ENCODE measurements at regions not wholly inside any gene's neighbourhood (a gene's known extent, or its start where the extent isn't known, plus 50 kb on each side); places are given as distances from the start of the nearest gene placed in this dataset.

DNA sequence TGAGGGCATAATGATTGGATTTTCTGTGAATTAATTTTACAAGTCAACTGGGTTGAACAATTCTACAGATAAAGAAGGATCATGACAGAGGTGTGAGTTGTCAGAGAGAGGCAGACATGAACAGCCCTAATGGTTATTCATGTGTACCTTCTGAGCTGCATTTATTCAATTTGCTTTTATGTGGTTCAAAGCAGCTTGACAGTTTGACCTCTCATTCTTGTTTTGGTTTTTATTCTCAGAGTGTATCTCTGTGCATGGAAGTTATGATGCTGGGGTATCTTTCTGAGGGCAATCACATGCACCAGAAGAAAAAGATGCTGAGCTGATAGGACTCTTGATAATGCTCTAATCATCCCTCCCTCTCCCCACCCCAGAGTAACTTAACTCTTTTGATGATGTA is 169.3 kb upstream of the NPY2R start:
- H2AFZ ChIP-seq (ENCODE audit: low read depth, low read length) = no peak overlapping the region
- H3K9me3 ChIP-seq (replicated peaks; ENCODE audit: control insufficient read depth, insufficient read depth, low read length) = no peaks in the 10 kb centered on the region
- no peak overlapping the region for H3K9ac ChIP-seq (replicated peaks; ENCODE audit: extremely low read depth, insufficient read depth, low read length)
- no peaks in the 10 kb centered on the region for H3K4me1 ChIP-seq (ENCODE audit: control insufficient read depth, extremely low read depth, insufficient read depth, low read length)
- CTCF ChIA-PET = interaction anchor here (1.3 to 1.6 kb wide), 3 partner anchors 9 to 43 kb away, joined by 3 to 5 read pairs (median 3); no protein-coding TSS in a partner anchor
- no peaks in the 10 kb centered on the region for H4K20me1 ChIP-seq (replicated peaks; ENCODE audit: control insufficient read depth, extremely low read depth, insufficient read depth, low read length)
- H3K9me1 ChIP-seq (replicated peaks; ENCODE audit: control insufficient read depth, extremely low read depth, insufficient read depth, low read length) = no peaks in the 10 kb centered on the region
- no peaks in the 10 kb centered on the region for H3K79me2 ChIP-seq (ENCODE audit: control insufficient read depth, insufficient read depth, low read length)
- no peak for FAIRE-seq
- intact Hi-C loops (cut with micrococcal nuclease) = no loop called here
- no peaks in the 10 kb centered on the region for H3K36me3 ChIP-seq (ENCODE audit: control insufficient read depth in 2 of 2, extremely low read depth in 1 of 2, insufficient read depth in 2 of 2, low read length in 2 of 2)
- POLR2A ChIA-PET = no interaction called here
- H3K4me3 ChIP-seq (replicated peaks in 1 of 3; ENCODE audit: insufficient read depth in 1 of 3, low read depth in 1 of 3, low read length in 3 of 3) = no peak overlapping the region
- no TSS peak for BruUV-seq (replicated peaks)
- TF ChIP-seq, protein P1, sequence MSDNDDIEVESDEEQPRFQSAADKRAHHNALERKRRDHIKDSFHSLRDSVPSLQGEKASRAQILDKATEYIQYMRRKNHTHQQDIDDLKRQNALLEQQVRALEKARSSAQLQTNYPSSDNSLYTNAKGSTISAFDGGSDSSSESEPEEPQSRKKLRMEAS (IDR thresholded peaks at IDR 0.05; ENCODE audit: insufficient read depth, insufficient read length) = no peak
- no peak for TF ChIP-seq POLR2A (IDR thresholded peaks at IDR 0.05; ENCODE audit: low read depth, low read length)
- TF ChIP-seq POLR2AphosphoS5 (IDR thresholded peaks at IDR 0.05; ENCODE audit: insufficient read depth, low read depth, low read length) = no peak
- no peak for TF ChIP-seq MYC (IDR thresholded peaks at IDR 0.05; ENCODE audit: low read depth, low read length)
- no peak for TF ChIP-seq JUN (IDR thresholded peaks at IDR 0.05; ENCODE audit: borderline replicate concordance, insufficient read depth, insufficient read length, low read depth)
- TF ChIP-seq FOS (IDR thresholded peaks at IDR 0.05; ENCODE audit: borderline replicate concordance, insufficient read depth, low read length) = no peak
- TF ChIP-seq EZH2 (IDR thresholded peaks at IDR 0.05; ENCODE audit: borderline replicate concordance, low read depth, low read length, severe bottlenecking) = no peak
- dilution Hi-C loops (cut with MboI; ENCODE audit: extremely low pct_ligation_motif_present, low sequenced_read_pairs) = no loop called here
- no peak for DNase-seq (ENCODE audit: low read depth, low spot score)
- H3K27ac ChIP-seq (ENCODE audit: insufficient read depth, low read depth, low read length) = no peak overlapping the region
- no peak overlapping the region for H3K4me2 ChIP-seq (ENCODE audit: insufficient read depth, low read length)
- no peaks in the 10 kb centered on the region for H3K27me3 ChIP-seq (ENCODE audit: control insufficient read depth in 2 of 2, insufficient read depth in 2 of 2, low read length in 2 of 2)

DNA sequence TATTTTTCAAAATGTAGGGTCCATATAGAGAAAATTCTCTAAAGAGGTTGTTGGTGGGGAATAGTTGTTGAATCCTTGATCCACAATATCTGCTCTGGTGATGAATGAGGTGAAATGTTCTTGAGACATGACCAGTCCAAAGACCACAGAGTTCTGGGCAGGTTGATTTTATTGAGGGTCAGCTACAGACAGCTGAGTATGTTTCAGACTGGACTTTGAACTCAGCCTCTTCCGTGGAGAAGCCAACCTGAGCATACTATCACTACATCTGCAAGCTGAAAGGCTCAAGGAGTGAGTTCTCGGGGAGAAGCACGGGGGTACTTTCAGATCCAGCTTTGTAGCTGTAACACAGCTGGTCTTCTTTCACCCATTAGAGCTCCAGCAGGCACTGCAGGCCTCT is 168.4 kb upstream of the NPY2R start:
- H3K9me1 ChIP-seq (replicated peaks; ENCODE audit: control insufficient read depth, extremely low read depth, insufficient read depth, low read length) = no peaks in the 10 kb centered on the region
- intact Hi-C loops (cut with micrococcal nuclease) (no loop called here), dilution Hi-C loops (cut with MboI; ENCODE audit: extremely low pct_ligation_motif_present, low sequenced_read_pairs) (no loop called here)
- H4K20me1 ChIP-seq (replicated peaks; ENCODE audit: control insufficient read depth, extremely low read depth, insufficient read depth, low read length) = no peaks in the 10 kb centered on the region
- H3K4me1 ChIP-seq (ENCODE audit: control insufficient read depth, extremely low read depth, insufficient read depth, low read length) = no peaks in the 10 kb centered on the region
- TF ChIP-seq GATA2 (IDR thresholded peaks at IDR 0.05; ENCODE audit: insufficient read depth, insufficient read length, low read depth, low read length) = no peak
- TF ChIP-seq, protein P2, sequence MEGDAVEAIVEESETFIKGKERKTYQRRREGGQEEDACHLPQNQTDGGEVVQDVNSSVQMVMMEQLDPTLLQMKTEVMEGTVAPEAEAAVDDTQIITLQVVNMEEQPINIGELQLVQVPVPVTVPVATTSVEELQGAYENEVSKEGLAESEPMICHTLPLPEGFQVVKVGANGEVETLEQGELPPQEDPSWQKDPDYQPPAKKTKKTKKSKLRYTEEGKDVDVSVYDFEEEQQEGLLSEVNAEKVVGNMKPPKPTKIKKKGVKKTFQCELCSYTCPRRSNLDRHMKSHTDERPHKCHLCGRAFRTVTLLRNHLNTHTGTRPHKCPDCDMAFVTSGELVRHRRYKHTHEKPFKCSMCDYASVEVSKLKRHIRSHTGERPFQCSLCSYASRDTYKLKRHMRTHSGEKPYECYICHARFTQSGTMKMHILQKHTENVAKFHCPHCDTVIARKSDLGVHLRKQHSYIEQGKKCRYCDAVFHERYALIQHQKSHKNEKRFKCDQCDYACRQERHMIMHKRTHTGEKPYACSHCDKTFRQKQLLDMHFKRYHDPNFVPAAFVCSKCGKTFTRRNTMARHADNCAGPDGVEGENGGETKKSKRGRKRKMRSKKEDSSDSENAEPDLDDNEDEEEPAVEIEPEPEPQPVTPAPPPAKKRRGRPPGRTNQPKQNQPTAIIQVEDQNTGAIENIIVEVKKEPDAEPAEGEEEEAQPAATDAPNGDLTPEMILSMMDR (IDR thresholded peaks at IDR 0.05; ENCODE audit: extremely low read depth in 1 of 2, insufficient read depth in 1 of 2, low read depth in 1 of 2, low read length in 2 of 2) = no peak
- TF ChIP-seq, protein P1 (IDR thresholded peaks at IDR 0.05; ENCODE audit: insufficient read depth, insufficient read length) = no peak
- no peak for TF ChIP-seq FOS (IDR thresholded peaks at IDR 0.05; ENCODE audit: borderline replicate concordance, insufficient read depth, low read length)
- TF ChIP-seq POLR2A (IDR thresholded peaks at IDR 0.05; ENCODE audit: low read depth, low read length) = no peak
- TF ChIP-seq POLR2AphosphoS5 (IDR thresholded peaks at IDR 0.05; ENCODE audit: insufficient read depth, low read depth, low read length) = no peak
- TF ChIP-seq EZH2 (IDR thresholded peaks at IDR 0.05; ENCODE audit: borderline replicate concordance, low read depth, low read length, severe bottlenecking) = no peak
- TF ChIP-seq MYC (IDR thresholded peaks at IDR 0.05; ENCODE audit: low read depth, low read length) = no peak
- no peak for TF ChIP-seq JUN (IDR thresholded peaks at IDR 0.05; ENCODE audit: borderline replicate concordance, insufficient read depth, insufficient read length, low read depth)
- POLR2A ChIA-PET = no interaction called here
- no peaks in the 10 kb centered on the region for H3K36me3 ChIP-seq (ENCODE audit: control insufficient read depth in 2 of 2, extremely low read depth in 1 of 2, insufficient read depth in 2 of 2, low read length in 2 of 2)
- no peak overlapping the region for H3K27ac ChIP-seq (ENCODE audit: insufficient read depth, low read depth, low read length)
- H3K9ac ChIP-seq (replicated peaks; ENCODE audit: extremely low read depth, insufficient read depth, low read length) = no peak overlapping the region
- H2AFZ ChIP-seq (ENCODE audit: low read depth, low read length) = no peak overlapping the region
- CTCF ChIA-PET = interaction anchor here (1.5 to 1.6 kb wide), 2 partner anchors 8 to 14 kb away, joined by 3 to 5 read pairs; no protein-coding TSS in a partner anchor
- DNase-seq (ENCODE audit: low read depth, low spot score) (no peak), FAIRE-seq (no peak)
- no peak overlapping the region for H3K4me3 ChIP-seq (replicated peaks in 1 of 3; ENCODE audit: insufficient read depth in 1 of 3, low read depth in 1 of 3, low read length in 3 of 3)
- no TSS peak for BruUV-seq (replicated peaks)
- H3K4me2 ChIP-seq (ENCODE audit: insufficient read depth, low read length) = no peak overlapping the region
- no peaks in the 10 kb centered on the region for H3K27me3 ChIP-seq (ENCODE audit: control insufficient read depth in 2 of 2, insufficient read depth in 2 of 2, low read length in 2 of 2)
- H3K9me3 ChIP-seq (replicated peaks; ENCODE audit: control insufficient read depth, insufficient read depth, low read length) = no peaks in the 10 kb centered on the region
- no peaks in the 10 kb centered on the region for H3K79me2 ChIP-seq (ENCODE audit: control insufficient read depth, insufficient read depth, low read length)
